Fibroblast of skin of scalp (primary cell): ENCODE measurements at regions not wholly inside any gene's neighbourhood (a gene's known extent, or its start where the extent isn't known, plus 50 kb on each side); places are given as distances from the start of the nearest gene placed in this dataset.
A peak's percentile ranks its signal among the peaks of the same experiment; 100 is the strongest.

Experiments used
- DNase-seq: peaks from one replicate; pipeline ENCODE4 v3.0.0-alpha.2; 2013

DNA sequence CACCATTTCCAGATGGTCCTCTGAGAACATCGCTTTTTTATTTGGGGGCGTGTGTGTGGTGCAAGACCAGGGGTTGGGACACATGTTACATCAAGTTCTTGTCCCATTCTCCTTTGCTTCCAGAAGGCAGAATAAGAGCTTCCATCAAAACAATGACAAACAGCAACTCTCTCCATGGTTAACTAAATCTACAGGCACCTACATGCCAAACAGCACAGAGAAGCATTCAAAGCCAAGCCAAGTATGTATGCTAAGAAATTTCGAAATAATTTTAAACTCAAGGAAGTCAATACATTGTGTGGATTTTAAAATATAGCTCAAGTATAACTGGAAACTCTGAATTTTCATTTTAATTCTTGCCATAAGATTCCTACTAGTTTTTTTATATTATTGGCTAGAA, 105.6 kb downstream of the SEC61B start:
- DNase-seq = no peak

DNA sequence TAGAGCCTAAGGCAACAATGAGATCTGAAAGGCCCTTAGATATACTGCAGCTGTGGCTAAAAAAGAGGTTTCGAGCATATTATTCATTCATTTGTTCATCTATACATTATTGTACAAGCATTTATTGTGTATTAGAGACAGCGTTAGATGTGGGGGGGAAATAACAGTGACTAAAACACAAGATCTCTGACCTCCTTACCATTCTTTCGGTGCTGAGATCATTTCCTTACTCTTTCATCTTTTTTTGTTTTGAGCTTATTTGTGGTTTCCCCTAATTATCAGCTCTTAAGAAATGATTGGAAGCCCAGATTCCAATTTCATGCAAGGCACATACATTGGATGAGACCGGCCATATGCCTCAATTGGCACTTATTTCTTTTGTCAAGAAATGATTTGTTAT, 113.2 kb downstream of the SEC61B start:
- DNase-seq = no peak

DNA sequence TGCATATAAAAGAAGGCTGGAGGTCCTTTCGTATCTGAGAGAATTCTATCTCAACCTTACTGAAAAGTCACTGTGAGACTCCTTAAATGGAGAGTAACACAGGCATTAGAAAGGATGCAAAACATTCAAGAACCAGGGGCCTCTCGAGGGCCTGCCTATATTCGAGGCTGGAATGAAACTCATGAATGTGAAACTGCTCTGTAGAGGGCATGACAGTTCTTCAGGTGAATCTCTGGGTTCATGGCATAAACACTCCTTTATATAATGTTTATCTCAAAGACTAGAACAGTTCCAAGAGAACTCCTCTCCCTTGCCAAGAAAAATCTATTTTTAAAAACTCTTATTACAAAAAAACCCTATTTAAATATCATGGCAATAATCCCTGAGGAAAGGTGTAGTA, 113.9 kb downstream of the SEC61B start:
- no peak for DNase-seq

DNA sequence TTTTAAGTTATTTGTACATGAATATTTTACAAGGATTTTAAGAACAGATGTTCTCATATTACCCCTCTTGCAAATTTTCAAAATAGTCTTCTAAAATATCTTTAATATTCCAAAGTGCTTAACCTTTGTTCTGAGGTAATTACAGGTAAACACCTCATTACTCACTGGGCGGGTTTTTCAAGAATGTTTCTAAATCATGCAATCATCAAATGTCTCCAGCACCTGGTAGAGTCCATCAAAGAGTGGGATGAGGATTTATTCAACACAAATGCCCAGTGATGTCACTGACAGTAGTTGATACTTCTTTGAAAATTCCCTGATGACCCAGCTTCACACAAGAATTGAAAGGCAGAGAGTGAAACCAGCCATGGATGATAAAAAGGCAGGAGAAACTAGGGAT, 114.4 kb downstream of the SEC61B start:
- DNase-seq = no peak

DNA sequence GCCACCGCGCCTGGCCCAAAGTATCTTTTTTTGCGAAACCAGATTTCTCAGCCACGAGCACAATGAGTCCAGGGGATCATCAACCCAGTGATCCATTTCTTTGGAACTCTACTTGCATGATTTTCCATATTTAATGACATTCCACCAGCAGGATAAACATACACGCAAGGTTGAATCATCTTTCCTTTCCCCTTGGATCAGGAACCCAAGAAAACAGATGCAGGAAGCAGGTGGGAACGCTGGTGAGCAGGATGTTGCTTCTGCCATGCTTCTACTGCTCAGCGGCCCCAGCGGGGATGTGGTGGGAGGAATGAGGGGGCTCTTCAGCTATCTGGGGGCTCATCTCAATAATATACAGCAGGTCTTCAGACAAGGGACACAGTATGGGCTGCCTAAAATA, 118.2 kb downstream of the SEC61B start:
- DNase-seq = peak; percentile 33

DNA sequence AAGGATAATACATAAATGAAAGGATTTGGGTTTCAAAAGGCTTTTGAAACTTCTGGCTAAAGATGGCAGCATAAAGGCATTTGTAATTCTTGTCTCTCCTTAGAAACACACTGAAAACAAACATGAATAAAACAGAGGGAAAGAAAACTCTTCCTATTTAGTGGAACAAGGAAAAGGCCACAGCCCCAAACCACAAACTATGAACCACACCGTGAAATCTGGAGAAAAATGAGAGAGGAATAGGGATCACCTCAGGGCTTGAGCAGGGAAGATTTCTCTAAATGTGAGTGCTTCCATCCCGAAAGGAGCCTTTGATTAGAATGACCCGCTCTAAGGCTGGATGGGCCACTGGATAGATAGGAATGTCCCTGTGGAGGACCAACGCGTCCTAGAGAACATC, 119.6 kb downstream of the SEC61B start:
- no peak for DNase-seq

DNA sequence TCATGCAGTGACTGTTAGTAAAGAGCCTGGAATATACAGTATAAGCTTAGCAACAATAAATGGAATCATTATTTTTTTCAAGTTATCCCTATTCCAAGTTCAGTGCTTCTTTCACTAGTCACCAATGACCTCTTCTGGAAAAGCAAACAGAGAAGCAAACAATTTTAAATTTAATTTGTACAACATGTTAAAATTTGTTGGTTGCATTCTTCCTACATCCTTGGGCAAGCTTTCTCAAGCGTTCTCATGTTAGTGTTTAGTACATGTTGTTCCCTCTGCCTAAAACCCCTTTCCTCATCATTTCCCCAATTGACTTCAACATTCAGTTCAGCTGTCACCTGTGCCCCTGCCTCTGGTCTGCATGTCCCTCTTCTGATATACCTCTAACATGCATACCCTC, 123.4 kb downstream of the SEC61B start:
- no peak for DNase-seq

DNA sequence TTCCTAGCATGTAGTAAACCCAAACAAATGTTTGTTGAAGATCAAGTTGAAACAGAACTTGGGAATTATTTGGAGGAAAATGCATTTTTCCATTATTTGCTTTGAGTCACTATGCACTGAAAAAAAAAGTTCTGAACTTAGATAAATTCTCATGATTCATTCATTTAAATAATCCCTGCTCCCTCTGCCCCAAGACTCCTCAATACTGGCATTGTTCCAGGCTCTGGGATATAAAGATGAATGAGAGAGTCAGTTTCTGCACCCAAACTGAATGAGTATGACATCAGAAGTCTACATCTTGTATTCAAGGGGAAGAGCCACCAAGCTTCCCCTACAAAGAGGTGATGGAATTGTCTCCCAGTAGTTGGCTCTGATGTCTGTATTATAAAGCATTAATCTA, 123.9 kb downstream of the SEC61B start:
- peak; percentile 88 for DNase-seq

DNA sequence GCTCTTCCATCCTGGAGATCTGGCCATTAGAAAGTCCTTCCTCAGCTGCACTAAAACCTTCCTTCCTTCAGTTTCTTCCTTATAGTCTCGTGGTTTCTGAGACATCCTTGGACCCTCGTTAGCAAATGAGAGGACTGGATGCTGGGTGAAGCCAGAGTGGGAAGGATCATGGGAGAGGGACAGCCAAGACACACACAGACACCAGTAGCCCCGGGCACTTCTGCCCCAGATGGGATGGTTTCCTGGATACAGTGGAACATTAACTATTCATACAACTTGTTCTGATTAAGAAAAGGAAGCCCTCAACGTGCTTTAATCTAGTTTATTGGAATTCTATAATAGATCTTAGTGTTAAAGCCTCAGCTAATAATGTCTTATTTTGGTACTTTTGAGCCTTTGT, 125.5 kb downstream of the SEC61B start:
- DNase-seq = no peak

DNA sequence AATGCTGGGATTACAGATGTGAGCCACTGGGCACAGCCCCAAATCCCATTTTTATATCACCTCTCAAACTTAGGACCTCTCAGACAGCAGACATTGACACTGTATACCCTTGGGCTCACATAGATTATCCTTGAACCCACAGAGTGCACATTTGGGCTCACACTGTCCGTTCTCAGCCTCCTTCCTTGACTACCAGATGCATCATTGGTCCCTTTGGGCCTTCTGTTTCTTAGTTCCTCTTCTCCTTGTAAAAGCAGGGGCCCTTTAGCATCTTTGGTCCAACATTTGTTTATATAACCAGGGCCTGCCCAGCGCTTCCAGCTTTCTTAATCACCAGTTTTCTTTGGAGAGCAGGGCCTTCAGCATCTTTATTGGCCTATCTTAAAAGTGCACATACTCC, 126.2 kb downstream of the SEC61B start:
- DNase-seq = no peak

DNA sequence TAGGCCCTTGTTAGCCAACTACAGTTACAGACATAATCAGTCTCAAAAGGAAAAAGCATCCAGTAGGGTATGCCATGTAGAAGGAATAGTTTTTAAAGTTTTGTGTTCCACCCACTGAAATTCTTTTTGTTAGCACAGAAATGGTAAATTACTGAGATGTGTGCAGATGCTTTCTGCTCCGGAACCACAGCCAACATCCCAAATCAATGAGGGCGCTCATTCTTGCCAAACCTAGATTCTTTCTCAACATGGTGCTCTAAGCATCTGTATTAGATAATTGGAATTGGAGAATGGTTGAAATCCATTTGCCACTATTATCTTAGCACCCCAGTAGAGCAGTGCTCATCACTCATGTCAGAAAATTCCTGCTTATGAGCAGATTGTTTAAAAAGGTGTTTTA, 127.8 kb downstream of the SEC61B start:
- DNase-seq = no peak

DNA sequence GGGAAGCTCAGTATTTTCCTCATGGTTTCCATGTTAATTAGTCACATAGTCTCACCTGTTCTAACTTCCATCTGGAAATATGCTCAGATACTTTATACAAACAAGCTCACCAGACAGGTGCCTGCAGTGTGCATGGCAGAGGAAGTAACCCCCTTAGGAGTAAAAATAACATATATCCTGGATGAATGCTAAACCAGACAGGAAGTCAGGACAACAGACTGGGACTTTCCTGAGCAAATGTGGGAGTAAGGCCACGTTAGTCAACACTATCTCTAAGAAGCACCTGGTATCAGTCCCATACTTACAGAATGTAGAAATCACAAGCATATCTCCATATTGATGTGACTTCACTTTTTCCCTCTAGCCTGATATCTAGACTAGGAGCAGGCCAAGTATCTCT, 128.4 kb downstream of the SEC61B start:
- no peak for DNase-seq

DNA sequence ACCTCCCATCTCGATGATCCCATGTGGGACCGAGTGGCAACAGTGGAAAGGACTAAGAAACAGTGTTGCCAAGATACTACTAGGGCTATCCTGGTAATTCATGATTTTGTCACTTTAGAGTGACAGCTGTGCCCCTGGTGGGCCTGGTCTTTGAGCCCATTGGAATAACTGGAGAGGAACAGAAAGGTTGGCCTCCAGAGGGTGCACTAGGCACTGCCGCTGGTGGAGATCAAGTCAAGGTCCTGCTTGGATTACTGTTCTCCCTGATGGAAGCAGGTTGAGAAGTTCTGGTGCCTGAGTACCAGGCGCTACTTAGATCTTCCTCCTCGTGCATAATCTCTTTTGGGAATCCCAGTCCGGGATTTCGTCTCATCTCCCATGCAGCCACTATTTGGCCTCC, 129.6 kb downstream of the SEC61B start:
- no peak for DNase-seq

DNA sequence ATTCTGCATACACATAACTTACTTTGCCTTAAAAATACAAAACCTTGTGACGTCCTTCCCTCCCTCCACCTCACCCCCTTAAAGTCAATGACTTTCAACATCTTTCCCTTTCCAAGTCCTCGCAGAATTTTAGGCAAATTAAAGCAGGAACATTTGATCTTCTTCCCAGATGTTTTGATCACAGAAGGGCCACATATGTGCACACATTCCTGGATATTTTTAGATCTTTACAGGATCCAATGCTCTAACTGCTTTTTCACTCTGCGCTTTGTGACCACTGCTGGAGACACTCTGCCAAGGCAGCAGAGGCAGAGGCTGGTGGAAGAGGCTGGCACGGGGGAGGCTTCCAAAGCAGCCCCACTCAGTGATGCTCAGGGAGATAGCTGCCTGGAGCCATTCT, 130.7 kb downstream of the SEC61B start:
- DNase-seq = peak; percentile 42

DNA sequence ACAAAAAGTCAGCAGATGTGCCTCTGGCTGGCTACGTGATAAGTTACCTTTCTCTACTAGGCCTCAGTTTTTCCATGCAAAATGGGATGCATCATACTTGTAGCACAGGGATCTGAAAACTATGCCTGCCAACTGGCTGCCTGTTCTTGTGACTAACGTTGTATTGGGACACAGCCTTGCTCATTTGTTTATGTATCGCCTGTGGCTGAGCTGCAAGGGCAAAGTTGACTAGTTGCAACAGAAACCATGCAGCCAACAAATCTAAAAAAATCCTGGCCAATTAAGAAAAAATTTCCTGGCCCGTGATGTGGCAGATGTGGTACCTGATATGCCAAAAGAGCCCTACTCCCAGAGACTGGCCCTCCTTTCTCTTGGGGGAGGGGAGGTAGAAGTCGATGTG, 131.3 kb downstream of the SEC61B start:
- DNase-seq = peak; percentile 77

DNA sequence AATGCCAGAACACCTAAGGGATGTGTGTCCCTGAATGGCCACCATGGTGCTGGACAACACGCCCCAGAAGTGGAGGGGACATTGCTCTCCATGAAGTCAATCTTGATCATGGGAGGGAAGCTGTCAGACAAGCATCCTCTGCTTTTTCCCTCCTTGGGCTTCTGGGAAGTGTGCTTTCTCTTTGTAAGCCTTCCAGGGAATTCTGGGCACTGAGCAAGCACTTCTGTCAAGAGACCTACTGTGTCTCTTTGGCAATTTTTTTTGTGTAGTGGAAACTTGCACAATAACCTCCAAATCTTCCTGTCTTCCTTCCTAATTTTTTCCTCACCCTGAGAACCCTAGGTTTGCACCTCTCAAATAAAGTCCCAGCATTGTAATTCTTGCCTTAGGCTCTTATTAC, 132.0 kb downstream of the SEC61B start:
- no peak for DNase-seq

DNA sequence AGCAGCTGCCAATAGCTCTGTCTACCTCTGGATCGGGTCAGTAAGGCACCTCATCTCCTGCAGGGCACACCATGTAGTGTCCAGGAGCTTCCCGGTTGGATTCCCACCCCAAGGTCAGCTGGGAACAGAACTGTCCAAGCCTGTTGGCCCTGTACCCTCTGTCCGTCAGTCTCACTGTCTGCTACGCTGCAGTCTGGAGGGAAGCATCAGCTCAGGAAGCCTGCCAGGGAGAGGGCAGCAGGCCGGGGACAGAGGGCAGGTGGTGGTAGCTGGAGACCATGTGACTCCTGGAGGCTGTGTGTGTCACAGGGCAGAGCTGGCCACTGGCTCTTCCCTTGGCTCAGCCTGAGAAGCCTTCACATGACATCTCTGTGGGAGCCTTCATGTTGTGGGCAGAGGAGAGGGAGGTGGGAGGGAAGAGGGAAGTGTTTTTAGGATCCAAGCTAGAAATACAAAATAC, 134.5 kb downstream of the SEC61B start:
- no peak for DNase-seq

DNA sequence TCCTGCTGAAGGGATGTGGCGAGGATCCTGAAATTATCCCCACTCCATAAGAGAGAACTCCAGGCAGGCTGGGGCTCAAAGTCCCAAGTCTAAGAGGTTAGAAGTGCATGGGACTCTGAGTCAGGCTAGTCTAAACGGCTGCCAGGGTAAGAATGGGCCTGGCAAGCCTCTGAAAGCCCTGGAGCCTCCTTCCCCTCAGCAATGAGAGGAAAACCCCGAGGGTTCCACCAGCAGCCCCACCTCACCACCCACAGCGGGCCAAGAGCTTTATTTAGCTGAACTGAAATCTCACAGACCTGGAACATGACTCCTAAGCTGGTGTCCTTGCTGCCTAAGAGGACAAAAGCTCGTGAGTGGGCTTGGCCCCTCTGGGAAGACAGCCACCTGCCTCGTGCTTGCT, 135.5 kb downstream of the SEC61B start:
- DNase-seq = no peak

DNA sequence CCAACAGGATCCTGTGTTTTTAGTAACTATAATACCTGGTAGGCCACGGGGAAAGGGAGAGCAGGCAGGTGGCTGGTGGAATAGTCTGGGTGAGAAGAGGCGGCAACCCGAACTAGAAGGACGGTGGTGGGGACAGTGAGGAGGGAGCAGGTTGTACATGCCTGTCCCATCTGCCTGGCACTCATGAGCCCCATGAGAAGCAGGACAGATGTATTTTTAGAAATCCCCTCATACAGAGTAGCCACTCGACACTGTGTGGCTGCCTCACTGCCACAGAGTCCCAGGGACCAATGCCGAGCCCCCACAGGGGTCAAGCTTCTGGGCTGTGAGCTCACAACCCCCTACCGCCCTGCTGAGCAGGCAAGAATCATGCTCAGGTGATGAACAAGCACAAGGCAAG, 136.6 kb downstream of the SEC61B start:
- DNase-seq = no peak

DNA sequence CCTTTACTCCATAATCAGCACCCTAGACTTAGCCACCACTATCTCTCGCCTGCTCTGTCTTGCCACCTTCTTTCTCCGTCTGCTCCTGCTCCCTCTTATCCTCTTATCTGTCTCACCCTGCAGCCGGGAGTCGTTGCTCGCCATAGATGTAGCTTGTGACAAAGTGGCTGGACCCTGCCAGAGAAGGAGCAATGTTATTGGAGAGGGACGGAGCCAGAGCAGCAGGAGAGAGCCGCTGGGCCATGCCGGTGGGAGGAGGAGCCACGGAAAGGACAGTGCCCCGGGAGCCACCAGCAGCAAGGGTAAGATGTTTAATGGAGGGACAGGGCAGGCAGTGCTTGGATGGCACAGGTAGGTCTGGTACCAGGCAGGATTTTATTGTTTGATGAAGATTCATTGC, 137.3 kb downstream of the SEC61B start:
- DNase-seq = no peak

DNA sequence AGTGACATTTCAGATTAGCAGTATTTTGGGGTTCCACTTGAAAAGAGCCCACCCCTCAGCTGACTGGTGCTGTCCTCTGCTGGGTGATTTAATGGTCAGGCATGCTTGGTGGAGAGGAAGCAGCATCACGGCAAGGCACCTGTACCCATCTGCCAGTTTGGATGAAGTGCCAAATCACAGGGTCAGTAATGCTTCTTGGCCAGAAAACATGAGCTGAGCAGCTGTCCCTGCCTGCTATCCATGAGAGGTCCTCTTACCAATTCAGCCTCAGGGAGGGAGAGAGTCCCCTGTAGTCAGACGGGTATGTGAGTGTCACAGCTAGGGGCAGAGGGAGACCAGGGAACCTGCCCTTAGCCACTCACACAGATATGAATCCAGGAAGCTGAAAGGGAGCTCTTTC, 137.9 kb downstream of the SEC61B start:
- DNase-seq = no peak

DNA sequence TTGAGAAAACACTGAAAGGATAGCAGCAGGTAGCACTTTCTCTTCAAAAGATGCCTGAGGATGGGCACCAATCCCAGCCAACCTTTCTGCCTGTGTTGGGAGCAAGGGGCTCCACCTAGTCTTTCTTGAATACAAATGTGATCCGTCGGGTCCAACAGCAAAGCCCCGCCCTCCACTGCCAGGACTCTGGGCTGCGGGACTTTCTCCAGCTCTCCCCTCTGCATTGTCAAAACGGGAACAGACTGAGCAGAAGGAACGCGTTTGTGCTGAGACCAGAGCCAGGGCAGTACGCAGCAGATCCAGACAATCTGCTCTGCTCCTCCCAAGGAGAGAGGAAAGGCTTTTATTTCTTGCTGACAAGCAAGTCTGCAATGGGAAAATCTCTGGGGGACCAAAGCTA, 139.7 kb downstream of the SEC61B start:
- no peak for DNase-seq

DNA sequence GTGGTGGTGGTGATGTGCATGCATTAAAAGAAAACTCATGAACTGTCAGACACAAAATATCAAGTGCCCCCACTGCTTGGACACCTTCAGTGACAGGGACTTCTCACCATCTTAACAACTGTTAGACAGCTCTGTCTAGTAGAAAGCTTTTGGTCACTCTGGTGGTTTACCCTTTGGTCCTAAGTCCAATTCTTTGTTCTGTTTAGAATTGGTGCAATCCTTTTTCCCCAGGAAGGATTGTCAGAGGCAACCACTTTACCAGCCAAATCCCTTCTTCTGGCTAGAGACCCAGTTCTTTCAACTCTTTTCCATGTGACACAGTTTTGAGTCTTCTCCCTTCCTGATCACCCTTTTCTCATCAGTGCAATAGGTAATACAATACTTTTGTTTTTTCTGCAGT, 140.2 kb downstream of the SEC61B start:
- DNase-seq = no peak

DNA sequence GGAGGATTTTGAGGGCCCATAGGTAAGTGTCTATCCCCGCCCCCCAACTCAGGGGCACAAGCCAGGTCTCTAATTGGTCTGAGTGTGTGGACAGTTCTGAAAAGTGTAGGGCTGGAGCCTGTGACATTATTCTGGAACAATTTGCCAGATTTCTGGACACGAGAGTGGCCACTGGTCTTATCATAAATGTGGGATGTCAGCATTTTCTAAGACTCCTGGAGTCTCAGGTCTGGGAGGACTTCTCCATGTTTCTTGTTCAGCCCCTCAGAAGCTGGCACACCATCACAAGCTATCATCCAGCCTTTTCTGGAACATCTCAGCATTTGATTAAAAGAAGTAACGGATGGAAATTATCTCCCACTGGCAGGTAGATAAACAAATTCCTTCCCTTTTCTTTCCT, 141.4 kb downstream of the SEC61B start:
- DNase-seq = no peak

DNA sequence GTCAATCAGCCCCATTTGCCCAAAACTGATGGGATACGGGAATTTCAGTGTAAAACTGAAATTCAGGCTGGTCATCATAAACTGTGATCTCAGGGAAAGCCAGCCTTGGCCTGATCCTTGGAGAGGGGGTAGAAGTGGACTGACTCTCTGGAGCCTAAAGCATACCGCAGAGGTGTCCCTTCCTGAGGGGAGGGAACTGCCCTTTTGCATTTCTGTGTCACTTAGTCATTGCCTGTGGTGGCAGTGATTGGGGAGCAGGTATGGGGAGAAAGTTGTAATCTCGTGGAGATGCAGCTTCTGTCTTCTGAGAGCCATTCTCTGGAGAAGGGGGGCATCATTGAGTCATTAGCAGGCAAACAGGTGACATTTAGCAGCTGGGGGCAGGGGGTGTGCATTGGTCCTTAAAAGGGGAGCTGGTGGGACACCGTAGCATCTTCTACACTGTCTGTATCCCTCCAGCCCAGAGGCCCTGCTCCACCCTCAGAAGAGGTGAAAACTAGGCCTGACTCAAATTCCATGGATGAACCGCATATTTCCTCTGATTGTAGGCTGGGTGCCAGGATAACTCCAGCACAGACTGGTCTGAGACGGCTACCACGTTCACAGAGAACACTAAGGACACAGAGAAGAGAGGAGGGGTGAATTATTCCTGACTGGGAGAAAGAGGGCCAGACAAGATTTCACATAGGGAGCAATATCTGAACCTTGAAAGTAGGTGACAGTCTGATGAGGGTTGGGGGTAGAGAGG, 143.3 kb downstream of the SEC61B start:
- DNase-seq = peak; percentile 88
